ENCODE measurements at regions not wholly inside any gene's neighbourhood (a gene's known extent, or its start where the extent isn't known, plus 50 kb on each side); places are given as distances from the start of the nearest gene placed in this dataset.

DNA sequence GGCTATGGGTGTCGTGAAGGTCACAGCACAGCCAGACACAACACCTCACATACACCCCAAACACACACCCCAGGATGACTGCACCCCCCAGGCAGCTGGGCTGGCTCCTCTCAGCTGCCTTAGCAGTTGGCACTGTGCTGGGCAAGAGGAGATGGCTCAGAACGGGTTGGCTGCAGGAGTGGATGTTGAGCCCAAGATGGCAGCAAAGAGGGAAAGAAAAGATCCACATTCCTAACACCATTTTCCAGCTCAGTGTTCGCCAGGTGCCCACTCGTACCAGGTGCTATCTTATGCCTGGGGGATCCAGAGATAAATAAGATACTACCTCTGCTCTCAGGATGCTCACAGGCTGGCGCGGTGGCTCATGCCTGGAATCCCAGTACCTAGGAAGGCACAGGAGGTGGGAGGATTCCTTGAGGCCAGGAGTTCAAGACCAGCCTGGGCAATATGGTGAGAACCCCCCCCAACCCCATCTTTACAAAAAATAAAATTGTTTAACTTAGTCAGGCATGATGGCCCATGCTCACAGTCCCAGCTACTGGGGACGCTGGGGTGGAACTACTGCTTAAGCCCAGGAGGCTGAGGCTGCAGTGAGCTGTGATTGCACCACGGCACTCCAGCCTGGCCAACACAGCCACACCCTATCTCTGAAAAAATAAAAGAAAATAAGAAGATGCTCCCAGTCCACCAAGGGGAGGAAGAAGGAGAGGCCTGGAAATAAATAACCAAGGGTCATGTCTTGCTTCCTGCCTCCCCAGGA lies 89.7 kb upstream of the ZNF507 start:
- TF ChIP-seq SIN3A (IDR thresholded peaks at IDR 0.05; ENCODE audit: borderline replicate concordance, low read depth, low read length) (no peak), EP300 (IDR thresholded peaks at IDR 0.05; ENCODE audit: borderline replicate concordance in 1 of 2, low read depth in 1 of 2, low read length in 1 of 2) (no peak), TCF12 (IDR thresholded peaks at IDR 0.05) (no peak), POLR2AphosphoS5 (IDR thresholded peaks at IDR 0.05; ENCODE audit: low read depth, low read length) (no peak), CHD2 (IDR thresholded peaks at IDR 0.05; ENCODE audit: low read length, partially characterized antibody) (no peak), EZH2phosphoT487 (IDR thresholded peaks at IDR 0.05; ENCODE audit: borderline replicate concordance, low read depth) (no peak), ELF1 (IDR thresholded peaks at IDR 0.05) (no peak)
- TF ChIP-seq, protein P1, sequence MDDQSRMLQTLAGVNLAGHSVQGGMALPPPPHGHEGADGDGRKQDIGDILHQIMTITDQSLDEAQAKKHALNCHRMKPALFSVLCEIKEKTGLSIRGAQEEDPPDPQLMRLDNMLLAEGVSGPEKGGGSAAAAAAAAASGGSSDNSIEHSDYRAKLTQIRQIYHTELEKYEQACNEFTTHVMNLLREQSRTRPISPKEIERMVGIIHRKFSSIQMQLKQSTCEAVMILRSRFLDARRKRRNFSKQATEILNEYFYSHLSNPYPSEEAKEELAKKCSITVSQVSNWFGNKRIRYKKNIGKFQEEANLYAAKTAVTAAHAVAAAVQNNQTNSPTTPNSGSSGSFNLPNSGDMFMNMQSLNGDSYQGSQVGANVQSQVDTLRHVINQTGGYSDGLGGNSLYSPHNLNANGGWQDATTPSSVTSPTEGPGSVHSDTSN (IDR thresholded peaks at IDR 0.05), result no peak
- TF ChIP-seq, protein P2, sequence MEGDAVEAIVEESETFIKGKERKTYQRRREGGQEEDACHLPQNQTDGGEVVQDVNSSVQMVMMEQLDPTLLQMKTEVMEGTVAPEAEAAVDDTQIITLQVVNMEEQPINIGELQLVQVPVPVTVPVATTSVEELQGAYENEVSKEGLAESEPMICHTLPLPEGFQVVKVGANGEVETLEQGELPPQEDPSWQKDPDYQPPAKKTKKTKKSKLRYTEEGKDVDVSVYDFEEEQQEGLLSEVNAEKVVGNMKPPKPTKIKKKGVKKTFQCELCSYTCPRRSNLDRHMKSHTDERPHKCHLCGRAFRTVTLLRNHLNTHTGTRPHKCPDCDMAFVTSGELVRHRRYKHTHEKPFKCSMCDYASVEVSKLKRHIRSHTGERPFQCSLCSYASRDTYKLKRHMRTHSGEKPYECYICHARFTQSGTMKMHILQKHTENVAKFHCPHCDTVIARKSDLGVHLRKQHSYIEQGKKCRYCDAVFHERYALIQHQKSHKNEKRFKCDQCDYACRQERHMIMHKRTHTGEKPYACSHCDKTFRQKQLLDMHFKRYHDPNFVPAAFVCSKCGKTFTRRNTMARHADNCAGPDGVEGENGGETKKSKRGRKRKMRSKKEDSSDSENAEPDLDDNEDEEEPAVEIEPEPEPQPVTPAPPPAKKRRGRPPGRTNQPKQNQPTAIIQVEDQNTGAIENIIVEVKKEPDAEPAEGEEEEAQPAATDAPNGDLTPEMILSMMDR (IDR thresholded peaks at IDR 0.05), result no peak
- TF ChIP-seq, protein P3, sequence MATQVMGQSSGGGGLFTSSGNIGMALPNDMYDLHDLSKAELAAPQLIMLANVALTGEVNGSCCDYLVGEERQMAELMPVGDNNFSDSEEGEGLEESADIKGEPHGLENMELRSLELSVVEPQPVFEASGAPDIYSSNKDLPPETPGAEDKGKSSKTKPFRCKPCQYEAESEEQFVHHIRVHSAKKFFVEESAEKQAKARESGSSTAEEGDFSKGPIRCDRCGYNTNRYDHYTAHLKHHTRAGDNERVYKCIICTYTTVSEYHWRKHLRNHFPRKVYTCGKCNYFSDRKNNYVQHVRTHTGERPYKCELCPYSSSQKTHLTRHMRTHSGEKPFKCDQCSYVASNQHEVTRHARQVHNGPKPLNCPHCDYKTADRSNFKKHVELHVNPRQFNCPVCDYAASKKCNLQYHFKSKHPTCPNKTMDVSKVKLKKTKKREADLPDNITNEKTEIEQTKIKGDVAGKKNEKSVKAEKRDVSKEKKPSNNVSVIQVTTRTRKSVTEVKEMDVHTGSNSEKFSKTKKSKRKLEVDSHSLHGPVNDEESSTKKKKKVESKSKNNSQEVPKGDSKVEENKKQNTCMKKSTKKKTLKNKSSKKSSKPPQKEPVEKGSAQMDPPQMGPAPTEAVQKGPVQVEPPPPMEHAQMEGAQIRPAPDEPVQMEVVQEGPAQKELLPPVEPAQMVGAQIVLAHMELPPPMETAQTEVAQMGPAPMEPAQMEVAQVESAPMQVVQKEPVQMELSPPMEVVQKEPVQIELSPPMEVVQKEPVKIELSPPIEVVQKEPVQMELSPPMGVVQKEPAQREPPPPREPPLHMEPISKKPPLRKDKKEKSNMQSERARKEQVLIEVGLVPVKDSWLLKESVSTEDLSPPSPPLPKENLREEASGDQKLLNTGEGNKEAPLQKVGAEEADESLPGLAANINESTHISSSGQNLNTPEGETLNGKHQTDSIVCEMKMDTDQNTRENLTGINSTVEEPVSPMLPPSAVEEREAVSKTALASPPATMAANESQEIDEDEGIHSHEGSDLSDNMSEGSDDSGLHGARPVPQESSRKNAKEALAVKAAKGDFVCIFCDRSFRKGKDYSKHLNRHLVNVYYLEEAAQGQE (IDR thresholded peaks at IDR 0.05; ENCODE audit: low read depth, low read length), result no peak
- TF ChIP-seq, protein P4, sequence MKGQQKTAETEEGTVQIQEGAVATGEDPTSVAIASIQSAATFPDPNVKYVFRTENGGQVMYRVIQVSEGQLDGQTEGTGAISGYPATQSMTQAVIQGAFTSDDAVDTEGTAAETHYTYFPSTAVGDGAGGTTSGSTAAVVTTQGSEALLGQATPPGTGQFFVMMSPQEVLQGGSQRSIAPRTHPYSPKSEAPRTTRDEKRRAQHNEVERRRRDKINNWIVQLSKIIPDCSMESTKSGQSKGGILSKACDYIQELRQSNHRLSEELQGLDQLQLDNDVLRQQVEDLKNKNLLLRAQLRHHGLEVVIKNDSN (IDR thresholded peaks at IDR 0.05; ENCODE audit: borderline replicate concordance, low read depth), result no peak
- TF ChIP-seq, protein P5, sequence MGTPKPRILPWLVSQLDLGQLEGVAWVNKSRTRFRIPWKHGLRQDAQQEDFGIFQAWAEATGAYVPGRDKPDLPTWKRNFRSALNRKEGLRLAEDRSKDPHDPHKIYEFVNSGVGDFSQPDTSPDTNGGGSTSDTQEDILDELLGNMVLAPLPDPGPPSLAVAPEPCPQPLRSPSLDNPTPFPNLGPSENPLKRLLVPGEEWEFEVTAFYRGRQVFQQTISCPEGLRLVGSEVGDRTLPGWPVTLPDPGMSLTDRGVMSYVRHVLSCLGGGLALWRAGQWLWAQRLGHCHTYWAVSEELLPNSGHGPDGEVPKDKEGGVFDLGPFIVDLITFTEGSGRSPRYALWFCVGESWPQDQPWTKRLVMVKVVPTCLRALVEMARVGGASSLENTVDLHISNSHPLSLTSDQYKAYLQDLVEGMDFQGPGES (IDR thresholded peaks at IDR 0.05; ENCODE audit: low read depth, low read length), result no peak
- TF ChIP-seq, protein P6, sequence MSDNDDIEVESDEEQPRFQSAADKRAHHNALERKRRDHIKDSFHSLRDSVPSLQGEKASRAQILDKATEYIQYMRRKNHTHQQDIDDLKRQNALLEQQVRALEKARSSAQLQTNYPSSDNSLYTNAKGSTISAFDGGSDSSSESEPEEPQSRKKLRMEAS (IDR thresholded peaks at IDR 0.05; ENCODE audit: low read depth), result no peak

All from SK-N-SH (cell line).